IMR-90 (cell line): ENCODE measurements at regions not wholly inside any gene's neighbourhood (a gene's known extent, or its start where the extent isn't known, plus 50 kb on each side); places are given as distances from the start of the nearest gene placed in this dataset.

Experiments used
- ATAC-seq: fragments of 200-7000 bp; cut with Tn5 transposase; 2 replicates; pipeline ENCODE4 v1.9.1; 2020; ENCODE audit warnings: low read depth, mild to moderate bottlenecking, moderate library complexity
- BruUV-seq: library from RNA; stranded (reverse); fragments of 400-500 nt; replicated peaks from 2 replicates; lab custom pipeline; 2021; lab: Mats Ljungman, UMichigan
- CTCF ChIA-PET: fragments of 300-600 bp; formaldehyde crosslinking; extraction: SDS; loops from one replicate; lab custom pipeline; 2021; ENCODE audit warnings: antibody characterized with exemption; lab: Yijun Ruan, JAX
- POLR2A ChIA-PET: fragments of 300-600 bp; sonication (Branson Sonifier 250); formaldehyde crosslinking; loops from one replicate; lab custom pipeline; 2022; ENCODE audit warnings: antibody characterized with exemption; ENCODE audit not compliant: unreplicated experiment; lab: Charles Lee
- DNase-seq: peaks from one replicate; pipeline ENCODE4 v3.0.0; 2013
- H2AFZ ChIP-seq: replicated peaks from 2 replicates; pipeline ENCODE3; 2013; ENCODE audit warnings: low read length, mild to moderate bottlenecking; ENCODE audit not compliant: poor library complexity
- H2AK5ac ChIP-seq: 2 replicates; pipeline ENCODE4 v1.6.1; 2013; ENCODE audit warnings: low read depth, low read length, inconsistent platforms
- H2AK9ac ChIP-seq: replicated peaks from 2 replicates; pipeline ENCODE3; 2013; ENCODE audit warnings: mild to moderate bottlenecking, low read depth, low read length, moderate library complexity; ENCODE audit not compliant: poor library complexity
- H2BK120ac ChIP-seq: 2 replicates; pipeline ENCODE4 v1.6.1; 2013; ENCODE audit warnings: low read depth, low read length, inconsistent platforms
- H2BK15ac ChIP-seq: 3 replicates; pipeline ENCODE4 v1.6.1; 2013; ENCODE audit warnings: low read depth, low read length, inconsistent platforms
- H2BK20ac ChIP-seq: 2 replicates; pipeline ENCODE4 v1.6.1; 2013; ENCODE audit warnings: low read depth, mild to moderate bottlenecking, inconsistent platforms, low read length, moderate library complexity
- H2BK5ac ChIP-seq: 2 replicates; pipeline ENCODE4 v1.6.1; 2013; ENCODE audit warnings: mild to moderate bottlenecking, low read depth, low read length, inconsistent platforms; ENCODE audit not compliant: poor library complexity, severe bottlenecking
- H3K14ac ChIP-seq: replicated peaks from 2 replicates; pipeline ENCODE4 v1.6.1; 2013; ENCODE audit warnings: low read depth, low read length, inconsistent platforms
- H3K18ac ChIP-seq: 2 replicates; pipeline ENCODE4 v1.6.1; 2013; ENCODE audit warnings: low read depth, low read length, control low read depth
- H3K23ac ChIP-seq: 2 replicates; pipeline ENCODE4 v1.6.1; 2013; ENCODE audit warnings: low read depth, low read length, inconsistent platforms
- H3K27ac ChIP-seq: 2 replicates; pipeline ENCODE4 v1.5.1; 2013; ENCODE audit warnings: mild to moderate bottlenecking, control low read depth, low read length; ENCODE audit not compliant: insufficient read depth
- H3K27me3 ChIP-seq: 2 replicates; pipeline ENCODE4 v1.6.1; 2013; ENCODE audit warnings: low read length; ENCODE audit not compliant: control insufficient read depth, insufficient read depth
- H3K36me3 ChIP-seq: 2 replicates; pipeline ENCODE4 v1.6.1; 2013; ENCODE audit warnings: low read length, mixed read lengths; ENCODE audit not compliant: control insufficient read depth, insufficient read depth
- H3K4ac ChIP-seq: 2 replicates; pipeline ENCODE4 v1.6.1; 2013; ENCODE audit warnings: low read depth, low read length, inconsistent platforms
- H3K4me1 ChIP-seq: 2 replicates; pipeline ENCODE4 v1.6.1; 2013; ENCODE audit warnings: low read length, mixed read lengths; ENCODE audit not compliant: control insufficient read depth, insufficient read depth
- H3K4me2 ChIP-seq: 2 replicates; pipeline ENCODE4 v1.6.1; 2013; ENCODE audit warnings: low read depth, mild to moderate bottlenecking, control low read depth, low read length, moderate library complexity
- H3K4me3 ChIP-seq: 2 replicates; pipeline ENCODE4 v1.5.1; 2013; ENCODE audit warnings: low read depth, mild to moderate bottlenecking, control low read depth, low read length, moderate library complexity; ENCODE audit not compliant: insufficient read depth
- H3K56ac ChIP-seq: 2 replicates; pipeline ENCODE4 v1.6.1; 2013; ENCODE audit warnings: low read length, inconsistent platforms; ENCODE audit not compliant: insufficient read depth; ENCODE audit errors: extremely low read depth
- H3K79me1 ChIP-seq, 2 experiments: 2 replicates each; pipeline ENCODE4 v1.6.1; 2013; ENCODE audit warnings: low read length in 2 of 2, inconsistent platforms in 1 of 2, low read depth in 1 of 2
- H3K9ac ChIP-seq: 2 replicates; pipeline ENCODE4 v1.6.1; 2013; ENCODE audit warnings: low read depth, low read length, control low read depth
- H3K9me1 ChIP-seq: 2 replicates; pipeline ENCODE4 v1.6.1; 2013; ENCODE audit warnings: low read length, inconsistent platforms; ENCODE audit not compliant: insufficient read depth
- H3K9me3 ChIP-seq: 2 replicates; pipeline ENCODE4 v1.6.1; 2013; ENCODE audit warnings: low read length; ENCODE audit not compliant: control insufficient read depth, insufficient read depth
- H4K20me1 ChIP-seq: 2 replicates; pipeline ENCODE4 v1.6.1; 2013; ENCODE audit warnings: low read length, inconsistent platforms; ENCODE audit not compliant: insufficient read depth
- H4K5ac ChIP-seq: 2 replicates; pipeline ENCODE4 v1.6.1; 2013; ENCODE audit warnings: mild to moderate bottlenecking, low read depth, low read length, control low read depth
- H4K8ac ChIP-seq, 2 experiments: 2 replicates each; pipeline ENCODE4 v1.6.1; 2013; ENCODE audit warnings: low read depth in 2 of 2, low read length in 2 of 2, control low read depth in 1 of 2, inconsistent platforms in 1 of 2
- H4K91ac ChIP-seq: 2 replicates; pipeline ENCODE4 v1.6.1; 2013; ENCODE audit warnings: low read depth, low read length, inconsistent platforms; ENCODE audit not compliant: insufficient read depth
- CHD1 ChIP-seq: IDR thresholded peaks from 2 replicates; pipeline ENCODE4 v1.6.1; 2012; ENCODE audit warnings: low read depth, low read length, improper control_type of control experiment
- FOS ChIP-seq: fragments of 150-350 bp; IDR thresholded peaks from 2 replicates; pipeline ENCODE4 v1.6.1; 2016; ENCODE audit warnings: low read depth, low read length
- MAZ ChIP-seq: IDR thresholded peaks from 2 replicates; pipeline ENCODE4 v1.6.1; 2012; ENCODE audit warnings: low read depth, mild to moderate bottlenecking, low read length, improper control_type of control experiment, moderate library complexity, borderline replicate concordance
- MXI1 ChIP-seq: IDR thresholded peaks from 2 replicates; pipeline ENCODE4 v1.6.1; 2012; ENCODE audit warnings: low read depth, mild to moderate bottlenecking, low read length, moderate library complexity, borderline replicate concordance
- NFE2L2 ChIP-seq: fragments of 150-350 bp; IDR thresholded peaks from 2 replicates; pipeline ENCODE4 v1.6.1; 2016; ENCODE audit warnings: low read depth, mild to moderate bottlenecking, low read length
- RAD21 ChIP-seq: IDR thresholded peaks from 2 replicates; pipeline ENCODE4 v1.6.1; 2012; ENCODE audit warnings: low read length, improper control_type of control experiment
- RFX5 ChIP-seq: IDR thresholded peaks from 2 replicates; pipeline ENCODE4 v1.8.0; 2012; ENCODE audit warnings: low read depth, mild to moderate bottlenecking, low read length, moderate library complexity
- WGBS, 2 experiments: methylation state at CpG; one replicate each; pipeline versions ENCODE4 v1.1.5 to v1.1.7; 2013; ENCODE audit warnings: missing lambda C conversion rate in 2 of 2; ENCODE audit not compliant: insufficient read length in 1 of 2; ENCODE audit errors: extremely low coverage in 2 of 2; 5-methylcytosine and 5-hydroxymethylcytosine counted together
- dilution Hi-C: fragments of 300-500 bp; cut with HindIII; formaldehyde crosslinking; loops from one replicate; pipeline ENCODE4 v1.14.3; 2018; ENCODE audit warnings: low sequenced_read_pairs; ENCODE audit not compliant: unreplicated experiment
- in situ Hi-C: fragments of 300-500 bp; cut with MboI; formaldehyde crosslinking; loops from 3 replicates; pipeline ENCODE4 v1.14.3; 2019; ENCODE audit warnings: low sequenced_read_pairs, inconsistent platforms, mixed read lengths
- intact Hi-C: fragments of 100-400 bp; cut with micrococcal nuclease; formaldehyde crosslinking; loops from 2 replicates; pipeline ENCODE4 v1.10.0; 2022
- TF ChIP-seq, protein P1 (sequence below): fragments of 150-350 bp; IDR thresholded peaks from 2 replicates; pipeline ENCODE4 v1.6.1; 2017; ENCODE audit warnings: mild to moderate bottlenecking, antibody characterized with exemption, low read length, low read depth
- TF ChIP-seq, protein P2 (sequence below): conservative IDR thresholded peaks from 2 replicates; pipeline ENCODE4 v1.5.1; 2012; ENCODE audit warnings: mild to moderate bottlenecking, low read depth, low read length, improper control_type of control experiment
- TF ChIP-seq, protein P3 (sequence below): fragments of 150-350 bp; IDR thresholded peaks from 2 replicates; pipeline ENCODE4 v1.6.1; 2016; ENCODE audit warnings: low read depth, mild to moderate bottlenecking, low read length, moderate library complexity, borderline replicate concordance

DNA sequence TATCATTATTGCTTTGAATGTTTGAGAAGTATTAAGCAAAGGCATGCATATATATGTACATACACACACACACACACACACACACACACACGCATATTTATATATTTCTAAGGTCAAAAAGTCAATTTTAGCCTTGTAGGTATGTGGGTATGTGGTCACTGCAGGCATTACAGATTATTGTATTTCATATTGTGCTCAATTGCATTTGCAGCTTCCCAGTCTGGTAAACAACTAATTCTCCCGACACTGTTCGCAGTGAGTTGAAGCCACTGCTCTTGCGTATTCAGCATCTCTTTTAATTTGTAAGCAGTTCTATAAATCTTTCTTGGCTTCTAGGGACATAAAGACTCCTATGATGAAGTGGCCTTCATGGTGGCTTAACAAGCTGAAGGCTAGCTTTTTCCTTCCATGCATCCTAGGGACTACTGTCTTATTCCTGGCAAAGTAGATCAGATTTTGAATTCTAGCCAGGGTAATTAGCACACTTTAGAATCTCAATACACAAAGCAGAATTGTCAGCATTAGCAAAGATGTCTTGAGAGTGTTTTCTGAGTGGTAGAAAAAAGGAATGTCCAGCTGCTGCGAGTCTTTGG, 368.6 kb upstream of the NEGR1 start:
- ChIA-PET POLR2A (interaction anchor here (0.6 kb wide), 1 partner anchor 925 kb away, joined by 3 read pairs; no protein-coding TSS in a partner anchor), CTCF (no interaction called here)
- no peaks in the 10 kb centered on the region for H4K20me1 ChIP-seq
- no peak overlapping the region for H4K91ac ChIP-seq
- no peak overlapping the region for H4K5ac ChIP-seq
- H3K9me1 ChIP-seq, result no peaks in the 10 kb centered on the region
- DNase-seq (no peak), ATAC-seq (no peak)
- H3K18ac ChIP-seq, result no peak overlapping the region
- H3K4me3 ChIP-seq, result no peak overlapping the region
- H3K56ac ChIP-seq, result no peak overlapping the region
- H2AFZ ChIP-seq, result no peak overlapping the region
- H3K36me3 ChIP-seq, result no peaks in the 10 kb centered on the region
- no peaks in the 10 kb centered on the region for H3K9me3 ChIP-seq
- H2AK9ac ChIP-seq, result no peak overlapping the region
- no peak overlapping the region for H3K4ac ChIP-seq
- no peak overlapping the region for H3K9ac ChIP-seq
- no peaks in the 10 kb centered on the region for H3K4me1 ChIP-seq
- dilution Hi-C loops (no loop called here), in situ Hi-C loops (no loop called here), intact Hi-C loops (no loop called here)
- no peak overlapping the region for H4K8ac ChIP-seq
- WGBS, 2 experiments, result no CpG with 5 or more reads among the region's 5 CpGs
- no peak overlapping the region for H3K14ac ChIP-seq
- no peaks in the 10 kb centered on the region for H3K79me1 ChIP-seq
- H3K27ac ChIP-seq, result no peak overlapping the region
- no TSS peak for BruUV-seq
- H3K23ac ChIP-seq, result no peak overlapping the region
- TF ChIP-seq, protein P1, sequence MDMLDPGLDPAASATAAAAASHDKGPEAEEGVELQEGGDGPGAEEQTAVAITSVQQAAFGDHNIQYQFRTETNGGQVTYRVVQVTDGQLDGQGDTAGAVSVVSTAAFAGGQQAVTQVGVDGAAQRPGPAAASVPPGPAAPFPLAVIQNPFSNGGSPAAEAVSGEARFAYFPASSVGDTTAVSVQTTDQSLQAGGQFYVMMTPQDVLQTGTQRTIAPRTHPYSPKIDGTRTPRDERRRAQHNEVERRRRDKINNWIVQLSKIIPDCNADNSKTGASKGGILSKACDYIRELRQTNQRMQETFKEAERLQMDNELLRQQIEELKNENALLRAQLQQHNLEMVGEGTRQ, result no peak
- TF ChIP-seq, protein P2, sequence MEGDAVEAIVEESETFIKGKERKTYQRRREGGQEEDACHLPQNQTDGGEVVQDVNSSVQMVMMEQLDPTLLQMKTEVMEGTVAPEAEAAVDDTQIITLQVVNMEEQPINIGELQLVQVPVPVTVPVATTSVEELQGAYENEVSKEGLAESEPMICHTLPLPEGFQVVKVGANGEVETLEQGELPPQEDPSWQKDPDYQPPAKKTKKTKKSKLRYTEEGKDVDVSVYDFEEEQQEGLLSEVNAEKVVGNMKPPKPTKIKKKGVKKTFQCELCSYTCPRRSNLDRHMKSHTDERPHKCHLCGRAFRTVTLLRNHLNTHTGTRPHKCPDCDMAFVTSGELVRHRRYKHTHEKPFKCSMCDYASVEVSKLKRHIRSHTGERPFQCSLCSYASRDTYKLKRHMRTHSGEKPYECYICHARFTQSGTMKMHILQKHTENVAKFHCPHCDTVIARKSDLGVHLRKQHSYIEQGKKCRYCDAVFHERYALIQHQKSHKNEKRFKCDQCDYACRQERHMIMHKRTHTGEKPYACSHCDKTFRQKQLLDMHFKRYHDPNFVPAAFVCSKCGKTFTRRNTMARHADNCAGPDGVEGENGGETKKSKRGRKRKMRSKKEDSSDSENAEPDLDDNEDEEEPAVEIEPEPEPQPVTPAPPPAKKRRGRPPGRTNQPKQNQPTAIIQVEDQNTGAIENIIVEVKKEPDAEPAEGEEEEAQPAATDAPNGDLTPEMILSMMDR, result no peak
- no peak for TF ChIP-seq MAZ
- no peak for TF ChIP-seq MXI1
- TF ChIP-seq RAD21, result no peak
- TF ChIP-seq CHD1, result no peak
- TF ChIP-seq RFX5, result no peak
- TF ChIP-seq, protein P3, sequence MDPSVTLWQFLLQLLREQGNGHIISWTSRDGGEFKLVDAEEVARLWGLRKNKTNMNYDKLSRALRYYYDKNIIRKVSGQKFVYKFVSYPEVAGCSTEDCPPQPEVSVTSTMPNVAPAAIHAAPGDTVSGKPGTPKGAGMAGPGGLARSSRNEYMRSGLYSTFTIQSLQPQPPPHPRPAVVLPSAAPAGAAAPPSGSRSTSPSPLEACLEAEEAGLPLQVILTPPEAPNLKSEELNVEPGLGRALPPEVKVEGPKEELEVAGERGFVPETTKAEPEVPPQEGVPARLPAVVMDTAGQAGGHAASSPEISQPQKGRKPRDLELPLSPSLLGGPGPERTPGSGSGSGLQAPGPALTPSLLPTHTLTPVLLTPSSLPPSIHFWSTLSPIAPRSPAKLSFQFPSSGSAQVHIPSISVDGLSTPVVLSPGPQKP, result no peak
- TF ChIP-seq FOS, result no peak
- no peak for TF ChIP-seq NFE2L2
- no peak overlapping the region for H2AK5ac ChIP-seq
- H3K4me2 ChIP-seq, result no peak overlapping the region
- H2BK120ac ChIP-seq, result no peak overlapping the region
- H2BK15ac ChIP-seq, result no peak overlapping the region
- H2BK5ac ChIP-seq, result no peak overlapping the region
- no peak overlapping the region for H2BK20ac ChIP-seq
- no peaks in the 10 kb centered on the region for H3K27me3 ChIP-seq
